Right cardiac atrium (tissue), 5 donors: ENCODE measurements at regions not wholly inside any gene's neighbourhood (a gene's known extent, or its start where the extent isn't known, plus 50 kb on each side); places are given as distances from the start of the nearest gene placed in this dataset.
"Not testable (repeated sequence)": the region's sequence is repeated elsewhere in the genome, so short reads cannot be mapped to it uniquely, and the experiment has no call there.

Source experiments
- ATAC-seq, 2 donors: fragments of 200-7000 bp; cut with Tn5 transposase; one replicate each; pipeline versions ENCODE4 v1.8.0 to v1.9.1; 2020; ENCODE audit warnings: moderate library complexity in 2 of 2, mild to moderate bottlenecking in 1 of 2
- DNase-seq, 3 donors: peaks; one replicate each; pipeline ENCODE4 v3.0.0-alpha.2; 2020
- H3K27ac ChIP-seq: one replicate; pipeline ENCODE4 v1.5.1; 2013; ENCODE audit warnings: mild to moderate bottlenecking, low read length, control low read depth, moderate library complexity
- H3K27me3 ChIP-seq: one replicate; pipeline ENCODE4 v1.6.1; 2013; ENCODE audit not compliant: control insufficient read depth, insufficient read depth
- H3K4me1 ChIP-seq: one replicate; pipeline ENCODE4 v1.6.1; 2013; ENCODE audit warnings: low read length; ENCODE audit not compliant: control insufficient read depth, insufficient read depth
- H3K4me3 ChIP-seq: one replicate; pipeline ENCODE4 v1.5.1; 2013; ENCODE audit warnings: low read length, control low read depth
- H3K9me3 ChIP-seq: one replicate; pipeline ENCODE4 v1.6.1; 2013; ENCODE audit warnings: low read length; ENCODE audit not compliant: control insufficient read depth
- WGBS: extraction: QIAGEN DNeasy Blood & Tissue Kit; methylation state at CpG from one replicate; pipeline ENCODE4 v1.1.7; 2013; 5-methylcytosine and 5-hydroxymethylcytosine counted together
- intact Hi-C, 4 donors: fragments of 100-400 bp; cut with DNase I; formaldehyde crosslinking; loops; one replicate each; pipeline versions ENCODE4 v1.11.0 to v1.14.0; 2022 to 2023
- donor health status: healthy with polysubstance abuse.
- donor health status: DM: no; HTN: yes; CAD: no.
- donor health status: DM: no; HTN: no; CAD: no.
- donor health status: DM: no; HTN: yes; CAD: no; lungs with severe emphysema.
- donor health status: DM: yes; HTN: yes; CAD: no.

GRCh38 chr2:105674859-105675541 lies 69.7 kb upstream of the NCK2 start:
- ATAC-seq (no peak), DNase-seq (no peak)
- Histone ChIP-seq H3K27ac (no peak overlapping the region), H3K4me3 (no peak overlapping the region), H3K9me3 (no peaks in the 10 kb centered on the region), H3K27me3 (no peaks in the 10 kb centered on the region), H3K4me1 (no peaks in the 10 kb centered on the region)
- WGBS = 62% methylated on average over 10 of the region's 10 CpGs
- intact Hi-C loops = no loop called here

GRCh38 chr2:105674401-105674800 lies 70.3 kb upstream of the NCK2 start:
- intact Hi-C loops = no loop called here
- ATAC-seq (no peak), DNase-seq (peak in 1 of 3 donors; percentile 48)
- Histone ChIP-seq H3K4me3 (no peak overlapping the region), H3K4me1 (no peaks in the 10 kb centered on the region), H3K27me3 (no peaks in the 10 kb centered on the region), H3K27ac (no peak overlapping the region), H3K9me3 (no peaks in the 10 kb centered on the region)
- WGBS = 35% methylated on average over 7 of the region's 7 CpGs

DNA sequence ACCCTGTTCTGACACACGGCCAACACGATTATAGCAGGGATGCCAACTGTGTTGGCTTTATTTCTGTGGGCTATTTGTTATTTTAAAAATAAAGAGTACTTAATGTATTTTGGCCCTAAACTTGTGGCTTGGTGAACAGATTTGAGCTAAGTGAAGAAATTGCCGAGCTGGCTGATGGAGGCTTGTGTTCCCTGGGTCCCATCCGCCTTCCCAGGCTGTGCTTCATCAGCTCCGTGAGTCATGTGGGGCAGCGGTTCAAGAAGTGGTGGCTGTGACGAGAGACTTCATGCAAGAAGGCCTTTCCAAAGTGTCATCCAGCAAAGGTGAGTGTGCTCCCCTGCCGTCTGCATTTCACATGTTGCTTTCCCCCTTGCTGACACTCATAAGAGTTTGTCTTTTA lies 73.6 kb upstream of the NCK2 start:
- Histone ChIP-seq H3K4me1 (no peaks in the 10 kb centered on the region), H3K27me3 (no peaks in the 10 kb centered on the region), H3K9me3 (no peaks in the 10 kb centered on the region), H3K27ac (no peak overlapping the region), H3K4me3 (no peak overlapping the region)
- 57% methylated on average over 8 of the region's 8 CpGs for WGBS
- DNase-seq (peak; percentile 51 to 77 (median 72)), ATAC-seq (peak; percentile 63 to 71)
- intact Hi-C loops = no loop called here

GRCh38 chr2:105669384-105669891 lies 75.3 kb upstream of the NCK2 start:
- ATAC-seq (no peak), DNase-seq (no peak)
- intact Hi-C loops = no loop called here
- no peak overlapping the region for H3K4me3 ChIP-seq
- peaks cover 2% of the 10 kb centered on the region for H3K9me3 ChIP-seq
- no peaks in the 10 kb centered on the region for H3K27me3 ChIP-seq
- H3K27ac ChIP-seq = no peak overlapping the region
- H3K4me1 ChIP-seq = no peaks in the 10 kb centered on the region
- 95% methylated on average over 4 of the region's 4 CpGs for WGBS

- WGBS = 95% methylated on average over 1 of the region's 1 CpG
- no peaks in the 10 kb centered on the region for H3K27me3 ChIP-seq
- H3K27ac ChIP-seq = no peak overlapping the region
- intact Hi-C loops = no loop called here
- no peaks in the 10 kb centered on the region for H3K4me1 ChIP-seq
- no peak for ATAC-seq
- peaks cover 2% of the 10 kb centered on the region for H3K9me3 ChIP-seq
- DNase-seq = no peak
- H3K4me3 ChIP-seq = no peak overlapping the region
These were observed 79.2 kb upstream of the NCK2 start for GRCh38 chr2:105665480-105665879.

DNA sequence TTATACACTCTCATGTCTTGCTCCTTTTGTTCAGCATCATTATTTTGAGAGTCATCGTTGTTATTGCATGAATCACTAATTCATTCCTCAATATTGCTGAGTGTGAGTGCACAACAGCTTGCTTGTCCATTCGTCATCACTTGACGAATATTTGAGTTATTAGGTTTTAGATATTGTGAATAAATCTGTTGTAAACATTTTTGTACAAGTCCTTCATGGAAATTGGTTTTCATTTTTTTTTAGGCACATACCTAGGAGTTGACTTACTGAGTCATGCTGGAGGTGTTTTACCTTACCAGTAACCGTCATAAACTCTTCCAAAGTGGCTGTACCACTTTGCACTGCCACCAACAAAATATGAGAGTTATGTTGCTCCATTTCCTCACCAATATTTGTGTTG lies 84.2 kb upstream of the NCK2 start:
- DNase-seq (no peak), ATAC-seq (no peak)
- Histone ChIP-seq H3K27me3 (no peaks in the 10 kb centered on the region), H3K4me3 (no peak overlapping the region), H3K9me3 (no peaks in the 10 kb centered on the region), H3K27ac (no peak overlapping the region), H3K4me1 (no peaks in the 10 kb centered on the region)
- intact Hi-C loops = no loop called here
- 97% methylated on average over 4 of the region's 4 CpGs for WGBS

DNA sequence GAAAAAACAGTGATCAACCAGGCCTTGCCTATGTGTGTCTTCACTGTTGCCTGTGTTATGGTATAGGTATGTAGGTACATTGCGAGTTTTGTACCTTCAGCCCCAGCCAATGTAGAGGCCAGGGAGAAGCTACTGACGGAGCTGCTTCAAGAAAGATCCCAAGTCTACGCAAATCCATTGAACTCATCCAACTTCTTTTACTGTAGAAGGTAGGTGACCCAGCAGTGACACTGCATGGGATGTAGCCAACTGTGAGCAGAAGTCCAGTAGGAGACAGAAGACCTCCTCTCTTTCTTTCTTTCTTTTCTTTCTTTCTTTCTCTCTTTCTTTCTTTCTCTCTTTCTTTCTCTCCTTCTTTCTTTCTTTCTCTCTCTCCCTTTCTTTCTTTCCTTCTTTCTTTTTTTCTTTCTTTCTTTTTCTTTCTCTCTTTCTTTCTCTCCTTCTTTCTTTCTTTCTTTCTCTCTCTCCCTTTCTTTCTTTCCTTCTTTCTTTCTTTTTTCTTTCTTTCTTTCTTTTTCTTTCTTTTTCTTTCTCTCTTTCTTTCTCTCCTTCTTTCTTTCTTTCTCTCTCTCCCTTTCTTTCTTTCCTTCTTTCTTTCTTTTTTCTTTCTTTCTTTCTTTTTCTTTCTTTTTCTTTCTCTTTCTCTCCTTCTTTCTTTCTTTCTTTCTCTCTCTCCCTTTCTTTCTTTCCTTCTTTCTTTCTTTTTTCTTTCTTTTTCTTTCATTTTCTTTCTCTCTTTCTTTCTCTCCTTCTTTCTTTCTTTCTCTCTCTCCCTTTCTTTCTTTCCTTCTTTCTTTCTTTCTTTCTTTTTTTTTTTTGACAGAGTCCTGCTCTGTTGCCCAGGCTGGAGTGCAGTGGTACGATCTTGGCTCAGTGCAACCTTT lies 88.7 kb upstream of the NCK2 start:
- H3K4me3 ChIP-seq, DNase-seq, intact Hi-C loops, H3K9me3 ChIP-seq, H3K4me1 ChIP-seq, ATAC-seq, H3K27me3 ChIP-seq, H3K27ac ChIP-seq: not testable (repeated sequence)
- WGBS = 98% methylated on average over 4 of the region's 4 CpGs

GRCh38 chr2:105655244-105655643 lies 89.5 kb upstream of the NCK2 start:
- H3K4me1 ChIP-seq = no peaks in the 10 kb centered on the region
- no peak overlapping the region for H3K4me3 ChIP-seq
- H3K9me3 ChIP-seq = no peaks in the 10 kb centered on the region
- H3K27me3 ChIP-seq = no peaks in the 10 kb centered on the region
- intact Hi-C loops = no loop called here
- no peak for DNase-seq
- no peak for ATAC-seq
- no peak overlapping the region for H3K27ac ChIP-seq

DNA sequence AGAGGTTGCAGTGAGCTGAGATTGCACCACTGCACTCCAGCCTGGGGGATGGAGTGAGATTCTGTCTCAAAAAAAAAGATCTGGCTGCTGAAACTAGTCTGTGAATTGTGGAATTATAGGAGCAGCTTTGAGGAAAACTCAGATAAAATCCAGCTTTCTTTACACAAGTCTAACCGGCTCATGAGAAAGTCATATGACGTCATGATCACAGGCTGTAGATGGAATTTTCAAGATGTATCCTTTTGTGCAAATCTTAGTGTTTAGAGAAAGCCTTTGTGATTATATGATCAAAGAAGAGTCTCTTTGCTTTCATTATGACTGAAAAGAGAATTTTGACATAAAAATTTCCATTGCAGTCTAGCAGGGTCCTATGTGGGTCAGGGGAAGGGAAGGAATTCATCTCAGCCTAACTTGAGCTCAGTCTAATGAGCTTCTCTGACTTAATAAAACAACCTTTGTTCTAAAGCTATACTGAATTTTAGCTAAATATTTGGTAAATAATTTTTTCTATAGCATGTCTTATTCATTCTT lies 90.2 kb upstream of the NCK2 start:
- Histone ChIP-seq H3K27ac (no peak overlapping the region), H3K9me3 (no peaks in the 10 kb centered on the region), H3K4me3 (no peak overlapping the region), H3K4me1 (no peaks in the 10 kb centered on the region), H3K27me3 (no peaks in the 10 kb centered on the region)
- DNase-seq = no peak
- no peak for ATAC-seq
- WGBS = 59% methylated on average over 2 of the region's 2 CpGs
- intact Hi-C loops = no loop called here

GRCh38 chr2:105653302-105653701 lies 91.4 kb upstream of the NCK2 start:
- no peaks in the 10 kb centered on the region for H3K4me1 ChIP-seq
- no peak for DNase-seq
- no peak overlapping the region for H3K27ac ChIP-seq
- no peak for ATAC-seq
- H3K27me3 ChIP-seq = no peaks in the 10 kb centered on the region
- no peaks in the 10 kb centered on the region for H3K9me3 ChIP-seq
- intact Hi-C loops = no loop called here
- no peak overlapping the region for H3K4me3 ChIP-seq

DNA sequence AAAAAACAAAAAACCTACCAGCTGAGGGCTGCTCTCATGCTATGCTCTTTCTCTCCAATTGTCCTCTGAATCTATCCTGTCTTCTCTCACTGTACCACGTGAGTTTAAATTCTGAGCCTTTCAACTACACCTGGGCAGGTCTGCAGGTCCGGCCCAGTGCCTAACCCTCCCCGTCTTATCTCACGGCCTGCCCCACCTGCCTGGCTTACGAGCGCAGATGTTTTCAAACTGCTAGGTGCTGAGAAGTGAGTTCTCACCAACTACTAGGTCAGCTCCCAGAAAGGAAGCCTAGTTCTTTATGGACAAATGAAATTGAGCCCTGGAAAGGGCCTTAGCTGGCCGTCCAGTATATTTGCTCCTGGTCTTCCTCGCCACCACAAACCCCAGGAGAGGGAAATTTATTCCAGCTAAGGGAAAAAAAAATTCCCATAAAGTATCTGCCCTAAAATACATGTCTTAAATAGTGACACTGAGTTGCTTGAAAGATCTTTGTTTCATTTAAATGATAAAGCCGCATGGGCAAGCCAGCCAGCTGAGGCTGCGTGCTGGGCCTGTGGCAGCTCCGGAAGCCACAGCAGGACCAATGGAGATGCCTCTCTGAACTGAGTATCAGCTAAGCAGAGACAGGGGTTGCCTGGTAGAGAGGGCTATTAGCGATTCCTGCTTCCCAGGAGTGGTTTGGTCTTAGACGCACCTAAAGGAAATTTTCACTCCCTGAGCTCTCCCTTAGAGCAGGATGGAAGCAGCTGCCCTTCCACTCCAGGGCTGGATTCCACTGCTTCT lies 92.5 kb upstream of the NCK2 start:
- WGBS = 92% methylated on average over 13 of the region's 13 CpGs
- no peak for ATAC-seq
- H3K4me3 ChIP-seq = no peak overlapping the region

More for the DNA sequence above, 92.5 kb upstream of the NCK2 start:
- DNase-seq = no peak
- Histone ChIP-seq H3K27me3 (no peaks in the 10 kb centered on the region), H3K27ac (no peak overlapping the region), H3K9me3 (no peaks in the 10 kb centered on the region), H3K4me1 (no peaks in the 10 kb centered on the region)
- intact Hi-C loops = no loop called here
